T-helper 22 cell (primary cell): ENCODE measurements at regions not wholly inside any gene's neighbourhood (a gene's known extent, or its start where the extent isn't known, plus 50 kb on each side); places are given as distances from the start of the nearest gene placed in this dataset.
"Not testable (repeated sequence)": the region's sequence is repeated elsewhere in the genome, so short reads cannot be mapped to it uniquely, and the experiment has no call there.

ENCODE experiments used
- DNase-seq: peaks from one replicate; pipeline ENCODE4 v3.0.0-alpha.2; 2020; ENCODE audit warnings: low read depth

GRCh38 chr12:11539156-11539555 is 110.3 kb upstream of the ETV6 start:
- DNase-seq, result no peak

GRCh38 chr12:11540156-11540555 is 109.3 kb upstream of the ETV6 start:
- DNase-seq, result no peak

DNA sequence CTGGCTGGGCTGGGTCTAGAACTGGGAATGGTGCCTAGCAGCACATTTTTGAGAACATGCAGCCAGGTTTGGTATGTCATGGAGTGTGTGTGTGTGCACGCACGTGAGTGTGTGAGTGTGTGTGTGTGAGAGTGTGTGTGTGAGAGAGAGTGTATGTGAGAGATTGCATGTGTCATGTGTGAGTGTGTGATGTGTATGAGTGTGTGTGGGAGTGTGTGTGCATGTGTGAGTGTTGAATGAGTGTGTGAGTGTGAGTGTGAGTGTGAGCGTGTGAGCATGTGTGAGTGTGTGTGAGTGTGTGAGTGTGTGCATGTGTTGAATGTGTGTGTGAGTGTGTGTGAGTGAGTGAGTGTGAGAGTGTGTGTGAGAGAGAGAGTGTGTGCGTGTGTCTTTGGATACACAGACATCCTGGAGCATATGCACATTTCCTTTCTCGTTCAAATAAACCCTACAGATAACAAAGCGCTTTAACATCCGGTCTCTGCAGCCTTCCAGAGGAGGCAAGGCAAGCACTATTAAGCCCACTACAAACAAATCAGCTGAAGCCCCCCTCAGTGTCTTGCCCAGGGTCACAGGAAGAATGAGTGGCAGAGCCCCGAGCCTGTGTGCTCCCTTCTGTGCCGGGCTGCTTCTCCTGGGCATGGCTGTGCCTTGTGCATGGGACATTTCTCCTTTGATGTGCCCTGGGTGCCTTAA is 108.7 kb upstream of the ETV6 start:
- no peak for DNase-seq

- no peak for DNase-seq
These were observed 106.9 kb upstream of the ETV6 start for GRCh38 chr12:11542599-11542998.

DNA sequence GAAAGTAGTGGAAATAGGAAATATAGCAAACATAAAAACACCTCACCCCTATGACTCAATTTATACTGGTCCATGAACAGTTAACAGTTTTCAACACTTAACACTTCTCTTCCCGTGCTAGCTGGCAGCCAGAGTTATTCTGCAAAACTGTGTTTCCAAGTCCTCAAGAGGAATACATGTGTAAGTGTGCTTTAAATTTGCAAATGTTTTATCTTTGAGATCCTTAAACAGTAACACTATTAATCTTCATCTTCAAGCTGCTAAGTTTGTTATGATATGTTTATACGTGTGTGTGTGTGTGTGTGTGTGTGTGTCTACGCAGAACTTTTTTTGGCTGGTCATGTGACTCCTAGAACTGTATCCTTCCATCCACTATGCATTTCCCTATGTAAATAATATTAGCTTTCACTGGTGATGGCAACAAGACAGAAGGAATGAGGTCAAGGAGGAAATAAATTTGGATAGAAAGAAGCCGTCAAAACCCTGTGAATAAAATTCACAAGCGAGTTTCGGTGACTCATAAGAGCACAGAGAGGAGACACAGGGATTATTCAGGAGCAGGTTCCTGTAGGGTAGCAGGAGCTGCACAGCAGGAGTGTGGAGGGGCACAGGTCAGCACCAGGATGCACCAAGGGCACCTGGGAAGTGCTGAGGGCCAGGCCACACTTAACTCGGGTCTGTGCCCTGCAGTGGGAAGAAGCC is 105.9 kb upstream of the ETV6 start:
- DNase-seq, result no peak

DNA sequence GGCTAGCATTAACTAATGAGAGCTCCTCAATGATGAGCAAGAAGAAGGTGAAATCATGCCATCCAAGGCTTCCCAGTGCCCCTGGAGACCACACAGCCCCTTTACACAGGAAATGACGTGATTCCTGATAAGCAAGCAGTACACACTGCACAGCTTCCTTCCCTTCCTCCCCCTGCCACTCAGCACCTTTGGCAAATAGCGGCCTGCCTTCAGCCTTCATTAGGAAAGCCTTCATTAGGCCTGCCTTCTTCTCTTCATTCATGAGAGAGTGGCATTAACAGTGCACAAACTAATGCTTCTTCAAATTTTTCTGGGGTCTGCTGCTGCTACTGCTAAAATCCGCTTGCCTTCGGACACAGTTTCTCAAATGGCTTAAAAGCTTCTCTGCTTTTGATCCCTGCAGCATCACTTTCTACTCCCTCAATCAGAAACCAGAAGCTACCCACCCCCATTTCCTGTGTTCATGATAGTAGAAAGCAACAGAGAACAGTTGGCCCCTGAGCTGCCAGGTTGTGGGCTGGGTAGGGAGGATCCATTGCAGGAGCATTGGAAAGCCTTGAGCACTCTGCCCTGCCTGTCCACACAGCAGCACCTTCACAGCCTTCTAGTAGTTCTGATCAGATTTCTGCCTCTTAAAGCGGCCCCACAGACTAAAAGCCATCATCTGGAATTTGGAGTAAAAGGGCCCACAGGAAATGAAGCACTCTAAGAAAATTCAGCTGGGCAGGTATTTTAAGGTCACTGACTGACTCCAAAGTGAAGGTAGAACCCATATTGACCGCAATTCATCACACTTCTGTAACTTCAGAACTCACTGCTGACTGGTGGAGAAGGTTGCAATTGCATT is 103.8 kb upstream of the ETV6 start:
- peak; percentile 59 for DNase-seq

- DNase-seq, result not testable (repeated sequence)
These were observed 102.7 kb upstream of the ETV6 start for GRCh38 chr12:11546582-11547270.

GRCh38 chr12:11547271-11547646 is 102.2 kb upstream of the ETV6 start:
- not testable (repeated sequence) for DNase-seq

DNA sequence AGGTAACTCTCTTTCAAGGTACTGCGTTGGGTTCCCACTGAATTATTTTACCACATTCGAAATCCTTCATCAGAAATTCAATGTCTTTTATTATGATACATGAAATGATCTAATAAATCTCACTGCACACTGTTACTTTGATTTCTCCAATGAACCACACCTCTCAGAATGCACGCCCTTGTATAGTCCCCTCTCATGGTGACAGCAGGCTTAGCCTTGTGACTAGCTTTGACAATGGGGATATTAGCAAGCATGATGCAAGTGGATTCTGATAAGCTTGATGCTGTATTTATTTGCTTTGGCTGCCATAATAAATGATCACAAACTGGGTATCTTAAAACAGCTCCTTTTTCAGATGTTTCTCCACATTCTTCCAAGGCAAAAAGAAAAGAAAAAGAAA is 100.4 kb upstream of the ETV6 start:
- DNase-seq, result no peak

GRCh38 chr12:11553871-11554533 is 95.5 kb upstream of the ETV6 start:
- DNase-seq, result peak; percentile 11

GRCh38 chr12:11555195-11555594 is 94.3 kb upstream of the ETV6 start:
- DNase-seq, result no peak

DNA sequence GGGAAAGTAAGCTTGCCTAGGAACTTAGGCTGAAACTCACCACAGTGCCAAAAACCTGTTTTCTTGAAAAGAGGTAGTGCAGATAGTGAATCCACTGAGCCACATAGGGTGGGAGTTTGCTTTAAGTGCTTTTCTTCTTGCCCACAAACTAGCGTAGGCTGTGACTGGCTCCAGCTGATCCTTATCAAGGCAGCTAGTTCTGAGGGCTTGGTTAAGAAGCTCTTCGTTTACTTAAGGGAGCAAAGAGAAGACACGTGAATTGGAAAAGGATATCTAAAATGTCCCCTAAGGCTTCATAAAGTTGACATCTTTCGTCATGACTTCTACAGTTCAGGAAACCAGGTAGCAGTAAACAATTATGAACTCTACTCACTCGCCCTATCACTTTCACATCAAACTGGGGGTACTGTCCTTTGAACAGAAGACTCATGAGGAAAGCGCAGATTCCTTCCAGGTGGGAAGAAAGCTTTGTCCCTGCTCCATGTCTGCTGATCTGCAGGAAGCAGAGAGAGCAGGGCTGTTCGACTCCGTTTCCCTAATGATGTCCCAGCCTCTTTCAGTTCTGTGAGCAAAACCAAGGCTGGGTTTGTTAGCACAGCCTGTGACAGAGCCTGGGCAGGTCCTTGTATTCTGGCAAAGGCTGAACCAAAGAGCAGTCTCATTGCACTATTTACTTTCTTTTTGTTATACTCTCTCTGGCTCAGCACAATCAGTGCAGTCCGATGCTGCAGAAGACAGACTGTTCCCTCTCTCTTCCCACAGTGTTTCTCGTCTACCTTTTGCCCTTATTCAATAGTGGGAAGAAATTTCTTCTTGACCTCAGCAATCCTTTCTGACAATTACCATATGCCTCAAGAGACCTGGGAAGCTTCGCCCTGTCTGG is 93.5 kb upstream of the ETV6 start:
- peak; percentile 3 for DNase-seq

DNA sequence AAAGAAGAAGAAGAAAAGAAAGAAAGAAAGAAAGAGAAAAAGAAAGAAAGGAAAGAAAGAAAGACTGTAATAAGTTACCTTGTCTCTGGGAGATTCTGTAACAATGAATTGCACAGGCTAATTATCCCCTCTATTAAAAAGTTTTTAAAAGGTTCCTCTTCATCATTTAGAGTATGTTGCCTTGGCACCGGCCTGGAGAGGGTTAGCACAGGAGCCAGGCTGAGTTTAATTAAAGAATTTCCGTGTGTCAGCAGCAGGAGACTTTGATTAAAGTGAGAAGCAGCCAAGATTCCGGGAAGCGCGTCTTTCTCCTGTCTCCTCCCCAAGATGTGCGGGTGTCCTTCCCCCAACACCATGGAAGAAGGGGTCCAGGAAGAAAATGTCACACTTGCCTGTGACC is 92.8 kb upstream of the ETV6 start:
- no peak for DNase-seq

GRCh38 chr12:11559626-11560340 is 89.7 kb upstream of the ETV6 start:
- DNase-seq, result no peak

DNA sequence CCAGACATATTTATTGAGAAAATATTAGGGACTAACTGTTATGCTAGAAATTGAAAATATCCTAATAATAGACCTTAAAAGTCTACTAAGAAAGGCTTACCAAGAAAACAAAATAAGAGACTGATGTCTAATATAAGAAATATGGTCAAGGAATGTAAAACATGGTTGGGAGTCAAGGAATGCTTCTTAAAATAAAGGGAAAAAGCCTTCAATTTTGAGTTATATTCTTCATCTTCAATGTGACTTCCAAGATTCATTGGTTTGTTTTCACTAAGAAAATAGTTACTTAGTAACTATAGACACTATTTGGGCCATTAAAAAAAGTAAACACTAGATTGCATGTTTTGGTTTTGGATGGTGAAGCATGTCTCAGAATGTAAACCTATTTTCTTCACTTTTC is 88.1 kb upstream of the ETV6 start:
- DNase-seq, result no peak

DNA sequence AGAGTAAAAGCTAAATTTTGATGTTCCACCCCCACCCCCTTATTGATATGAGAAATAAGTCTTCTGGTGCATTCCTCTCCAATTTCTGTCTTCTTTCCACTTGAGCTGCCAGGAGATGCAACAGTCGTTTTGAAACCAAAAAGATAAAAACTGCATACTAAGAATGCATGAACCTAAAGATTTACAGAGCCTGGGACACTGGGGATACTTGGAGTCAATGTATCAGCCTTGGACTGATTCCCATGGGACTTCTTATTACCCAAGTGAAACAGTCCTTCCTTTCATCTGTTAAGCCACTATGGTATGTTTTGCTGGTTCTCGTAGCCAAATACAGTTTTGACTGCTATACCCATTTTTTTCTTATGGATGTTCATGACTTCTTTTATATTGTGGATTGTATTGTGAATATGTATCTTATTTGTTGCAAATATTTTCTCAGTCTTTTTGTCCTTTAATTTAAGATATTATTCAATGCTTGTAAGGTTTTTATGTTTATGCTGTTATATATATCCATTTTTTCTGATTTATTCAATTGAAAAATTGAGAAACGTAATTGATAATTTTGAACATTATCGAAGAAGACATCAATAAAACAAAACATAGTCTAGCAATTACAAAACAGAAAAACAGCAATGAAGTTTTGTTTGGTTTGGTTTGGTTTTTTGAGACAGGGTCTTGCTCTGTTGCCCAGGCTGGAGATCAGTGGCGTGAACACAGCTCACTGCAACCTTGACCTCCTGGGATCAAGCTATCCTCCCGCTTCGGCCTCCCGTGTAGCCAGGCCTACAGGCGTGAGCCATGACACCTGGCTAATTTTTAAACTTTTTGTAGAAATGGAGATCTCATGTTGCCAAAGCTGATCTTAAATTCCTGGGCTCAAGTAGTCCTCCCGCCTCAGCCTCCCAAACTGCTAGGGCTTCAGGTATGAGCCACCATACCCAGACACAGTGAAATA is 85.4 kb upstream of the ETV6 start:
- DNase-seq, result no peak

DNA sequence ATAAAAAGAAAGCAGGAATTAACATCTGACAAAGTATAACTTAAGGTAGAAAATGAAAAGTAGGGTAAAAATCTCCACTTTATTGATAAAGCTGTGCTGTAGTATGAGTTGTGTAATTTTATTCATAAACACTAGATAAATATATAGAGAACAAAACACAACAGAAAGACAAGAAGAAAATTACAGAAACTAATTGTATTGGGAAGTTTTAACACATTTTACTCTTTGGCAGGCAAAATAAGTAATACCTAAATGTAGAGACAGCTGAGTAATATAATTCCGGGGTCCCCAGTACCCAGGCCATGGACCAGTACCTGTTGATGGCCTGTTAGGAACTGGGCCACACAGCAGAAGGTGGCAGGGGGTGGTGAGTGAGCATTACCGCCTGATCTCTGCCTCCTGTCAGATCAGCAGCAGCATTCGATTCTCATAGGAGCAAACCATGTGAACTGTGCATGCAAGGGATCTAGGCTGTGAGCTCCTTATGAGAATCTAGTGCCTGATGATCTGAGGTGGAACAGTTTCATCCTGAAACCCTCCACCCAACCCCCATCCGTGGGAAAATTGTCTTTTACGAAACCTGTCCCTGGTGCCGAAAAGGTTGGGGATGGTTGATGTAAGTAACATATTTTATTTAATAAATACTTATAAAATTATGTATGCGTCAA is 84.4 kb upstream of the ETV6 start:
- DNase-seq, result no peak

DNA sequence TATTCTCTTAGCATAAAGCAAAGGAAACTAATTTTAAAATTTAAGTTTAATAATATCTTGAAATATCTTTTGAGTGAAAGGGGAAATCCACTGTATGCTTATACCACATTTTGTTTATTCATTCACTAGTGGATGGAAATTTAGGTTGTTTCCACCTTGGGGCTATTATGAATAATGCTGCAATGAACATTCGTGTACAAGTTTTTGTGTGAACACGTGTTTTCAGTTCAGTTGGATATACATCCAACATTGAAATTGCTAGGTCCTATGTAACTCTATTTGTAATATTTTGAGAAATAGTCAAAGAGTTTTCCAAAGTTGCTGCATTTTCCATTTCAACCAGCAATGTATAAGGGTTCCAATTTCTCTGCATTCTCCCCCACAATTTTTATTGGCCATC is 83.7 kb upstream of the ETV6 start:
- no peak for DNase-seq
